ENCODE measurements at regions not wholly inside any gene's neighbourhood (a gene's known extent, or its start where the extent isn't known, plus 50 kb on each side); places are given as distances from the start of the nearest gene placed in this dataset.

- Histone ChIP-seq H3K36me3 (ENCODE audit: insufficient read depth, low read length) (no peaks in the 10 kb centered on the region), H3K4me2 (ENCODE audit: insufficient read depth, low read length) (peak overlapping the region; percentile 85), H4K20me1 (ENCODE audit: insufficient read depth, low read length) (no peaks in the 10 kb centered on the region), H2AFZ (ENCODE audit: low read length) (peak overlapping the region; percentile 76), H3K4me1 (ENCODE audit: insufficient read depth, low read length) (no peaks in the 10 kb centered on the region), H3K27ac (ENCODE audit: low read depth, low read length) (no peak overlapping the region), H3K4me3 (ENCODE audit: insufficient read depth, low read length) (peak overlapping the region; percentile 50), H3K9me3 (ENCODE audit: low read depth, low read length) (no peaks in the 10 kb centered on the region), H3K79me2 (ENCODE audit: insufficient read depth, low read length) (no peaks in the 10 kb centered on the region), H3K27me3 (ENCODE audit: insufficient read depth, low read length) (peaks cover 40% of the 10 kb centered on the region)
- no peak for DNase-seq (ENCODE audit: insufficient read length, low spot score, missing footprints)
- TF ChIP-seq CTCF (IDR thresholded peaks at IDR 0.05; ENCODE audit: extremely low read depth, low read depth, low read length), result peak; percentile 62
Measured at GRCh38 chr7:42843205-42843800, 68.6 kb downstream of the C7orf25 start.

GRCh38 chr7:42834676-42835075 is 77.2 kb downstream of the C7orf25 start:
- DNase-seq (ENCODE audit: insufficient read length, low spot score, missing footprints), result no peak
- H3K4me3 ChIP-seq (ENCODE audit: insufficient read depth, low read length), result no peak overlapping the region
- no peak overlapping the region for H3K27ac ChIP-seq (ENCODE audit: low read depth, low read length)
- H3K27me3 ChIP-seq (ENCODE audit: insufficient read depth, low read length), result peaks cover 7% of the 10 kb centered on the region
- no peak overlapping the region for H3K4me2 ChIP-seq (ENCODE audit: insufficient read depth, low read length)
- no peaks in the 10 kb centered on the region for H3K36me3 ChIP-seq (ENCODE audit: insufficient read depth, low read length)
- no peak overlapping the region for H2AFZ ChIP-seq (ENCODE audit: low read length)
- H3K79me2 ChIP-seq (ENCODE audit: insufficient read depth, low read length), result no peaks in the 10 kb centered on the region
- H3K4me1 ChIP-seq (ENCODE audit: insufficient read depth, low read length), result peaks cover 6% of the 10 kb centered on the region
- H3K9me3 ChIP-seq (ENCODE audit: low read depth, low read length), result no peaks in the 10 kb centered on the region
- no peak for TF ChIP-seq CTCF (IDR thresholded peaks at IDR 0.05; ENCODE audit: extremely low read depth, low read depth, low read length)
- no peaks in the 10 kb centered on the region for H4K20me1 ChIP-seq (ENCODE audit: insufficient read depth, low read length)

GRCh38 chr7:42833411-42833810 is 78.5 kb downstream of the C7orf25 start:
- H4K20me1 ChIP-seq (ENCODE audit: insufficient read depth, low read length), result no peaks in the 10 kb centered on the region
- H3K27ac ChIP-seq (ENCODE audit: low read depth, low read length), result no peak overlapping the region
- no peak overlapping the region for H3K4me3 ChIP-seq (ENCODE audit: insufficient read depth, low read length)
- DNase-seq (ENCODE audit: insufficient read length, low spot score, missing footprints), result no peak
- H3K4me1 ChIP-seq (ENCODE audit: insufficient read depth, low read length), result peaks cover 6% of the 10 kb centered on the region
- TF ChIP-seq CTCF (IDR thresholded peaks at IDR 0.05; ENCODE audit: extremely low read depth, low read depth, low read length), result no peak
- H2AFZ ChIP-seq (ENCODE audit: low read length), result no peak overlapping the region
- no peaks in the 10 kb centered on the region for H3K36me3 ChIP-seq (ENCODE audit: insufficient read depth, low read length)
- no peaks in the 10 kb centered on the region for H3K79me2 ChIP-seq (ENCODE audit: insufficient read depth, low read length)
- H3K27me3 ChIP-seq (ENCODE audit: insufficient read depth, low read length), result peaks cover 12% of the 10 kb centered on the region
- H3K9me3 ChIP-seq (ENCODE audit: low read depth, low read length), result no peaks in the 10 kb centered on the region
- H3K4me2 ChIP-seq (ENCODE audit: insufficient read depth, low read length), result no peak overlapping the region

- Histone ChIP-seq H3K27me3 (ENCODE audit: insufficient read depth, low read length) (peaks cover 12% of the 10 kb centered on the region), H3K4me2 (ENCODE audit: insufficient read depth, low read length) (no peak overlapping the region), H3K27ac (ENCODE audit: low read depth, low read length) (no peak overlapping the region), H4K20me1 (ENCODE audit: insufficient read depth, low read length) (no peaks in the 10 kb centered on the region), H2AFZ (ENCODE audit: low read length) (no peak overlapping the region), H3K9me3 (ENCODE audit: low read depth, low read length) (no peaks in the 10 kb centered on the region), H3K4me1 (ENCODE audit: insufficient read depth, low read length) (peaks cover 6% of the 10 kb centered on the region), H3K79me2 (ENCODE audit: insufficient read depth, low read length) (no peaks in the 10 kb centered on the region), H3K36me3 (ENCODE audit: insufficient read depth, low read length) (no peaks in the 10 kb centered on the region), H3K4me3 (ENCODE audit: insufficient read depth, low read length) (no peak overlapping the region)
- DNase-seq (ENCODE audit: insufficient read length, low spot score, missing footprints), result no peak
- no peak for TF ChIP-seq CTCF (IDR thresholded peaks at IDR 0.05; ENCODE audit: extremely low read depth, low read depth, low read length)
Measured at GRCh38 chr7:42832667-42833066, 79.2 kb downstream of the C7orf25 start.
